GM12878 (cell line): ENCODE measurements at regions not wholly inside any gene's neighbourhood (a gene's known extent, or its start where the extent isn't known, plus 50 kb on each side); places are given as distances from the start of the nearest gene placed in this dataset.

Source experiments
- ATAC-seq: fragments of 200-7000 bp; cut with Tn5 transposase; 3 replicates; pipeline ENCODE4 v1.9.1; 2020; ENCODE audit warnings: mild to moderate bottlenecking, moderate library complexity
- BruUV-seq: library from RNA; stranded (reverse); fragments of 400-500 nt; replicated peaks from 2 replicates; lab custom pipeline; 2021; lab: Mats Ljungman, UMichigan
- CTCF ChIA-PET: fragments of 300-600 bp; sonication (Branson Sonifier 250); formaldehyde crosslinking; extraction: SDS; loops from one replicate; lab custom pipeline; 2021; ENCODE audit warnings: inconsistent platforms; lab: Yijun Ruan, JAX
- POLR2A ChIA-PET: fragments of 350-600 bp; formaldehyde crosslinking; extraction: SDS; loops from one replicate; lab custom pipeline; 2021; ENCODE audit warnings: inconsistent platforms; lab: Charles Lee
- RAD21 ChIA-PET: fragments of 300-600 bp; sonication (Branson Sonifier 250); formaldehyde crosslinking; loops from one replicate; lab custom pipeline; 2023; ENCODE audit warnings: antibody characterized with exemption; ENCODE audit not compliant: unreplicated experiment; lab: Charles Lee
- SMC1A ChIA-PET: fragments of 300-600 bp; sonication (Branson Sonifier 250); formaldehyde crosslinking; loops from one replicate; lab custom pipeline; 2023; ENCODE audit not compliant: unreplicated experiment, uncharacterized antibody; lab: Charles Lee
- DNase-seq: peaks from one replicate; pipeline ENCODE4 v3.0.0-alpha.2; 2011; ENCODE audit warnings: low read depth, low spot score
- FAIRE-seq: peaks from 3 replicates; lab custom pipeline; 2011; peaks lifted over from hg19 to GRCh38; lab: Jason Lieb, UNC
- H2AFZ ChIP-seq: 2 replicates; pipeline ENCODE4 v1.6.0; 2011; ENCODE audit warnings: low read depth, low read length, control low read depth; ENCODE audit not compliant: control insufficient read depth
- H3K27ac ChIP-seq: 2 replicates; pipeline ENCODE4 v1.5.1; 2011; ENCODE audit warnings: control low read depth; ENCODE audit not compliant: control insufficient read depth, insufficient read depth
- H3K27me3 ChIP-seq, 2 experiments: replicated peaks in 1 of 2; 2 replicates each; pipeline versions ENCODE4 v1.6.0 to v1.6.1; 2011; ENCODE audit warnings: low read length in 1 of 2; ENCODE audit not compliant: control insufficient read depth in 2 of 2, insufficient read depth in 2 of 2
- H3K36me3 ChIP-seq, 2 experiments: 2 replicates each; pipeline ENCODE4 v1.5.1; 2011; ENCODE audit warnings: low read length in 1 of 2; ENCODE audit not compliant: control insufficient read depth in 2 of 2, insufficient read depth in 2 of 2
- H3K4me1 ChIP-seq: 2 replicates; pipeline ENCODE4 v1.6.1; 2011; ENCODE audit warnings: mild to moderate bottlenecking, low read length, moderate library complexity, mixed read lengths; ENCODE audit not compliant: control insufficient read depth, insufficient read depth
- H3K4me2 ChIP-seq: 2 replicates; pipeline ENCODE4 v1.6.0; 2011; ENCODE audit warnings: control low read depth; ENCODE audit not compliant: control insufficient read depth, insufficient read depth
- H3K4me3 ChIP-seq: fragments of 200-600 bp; sonication (generic); 2 replicates; pipeline ENCODE4 v1.5.1; 2016
- H3K79me2 ChIP-seq: 2 replicates; pipeline ENCODE4 v1.6.0; 2011; ENCODE audit warnings: low read length; ENCODE audit not compliant: control insufficient read depth, insufficient read depth
- H3K9ac ChIP-seq: 2 replicates; pipeline ENCODE4 v1.8.0; 2011; ENCODE audit warnings: low read length, control low read depth, mixed read lengths; ENCODE audit not compliant: control insufficient read depth, insufficient read depth
- H3K9me3 ChIP-seq: replicated peaks from 3 replicates; pipeline ENCODE4 v1.5.1; 2011; ENCODE audit warnings: mild to moderate bottlenecking, low read length; ENCODE audit not compliant: control insufficient read depth, insufficient read depth
- H4K20me1 ChIP-seq: 2 replicates; pipeline ENCODE4 v1.6.0; 2011; ENCODE audit not compliant: control insufficient read depth, insufficient read depth
- ASH2L ChIP-seq: fragments of 300-600, 200-600 bp; sonication (generic); IDR thresholded peaks from 2 replicates; pipeline ENCODE4 v1.6.1; 2017; ENCODE audit warnings: low read depth, mild to moderate bottlenecking, borderline replicate concordance
- CTCF ChIP-seq, 3 experiments: IDR thresholded peaks in 2 of 3; conservative IDR thresholded peaks in 1 of 3; 2 replicates each; pipeline ENCODE4 v1.5.1; 2011; ENCODE audit warnings: low read depth in 3 of 3, low read length in 3 of 3, mild to moderate bottlenecking in 3 of 3, control low read depth in 2 of 3, moderate library complexity in 2 of 3, inconsistent platforms in 1 of 3, mixed read lengths in 1 of 3; ENCODE audit not compliant: control insufficient read depth in 2 of 3, insufficient read depth in 1 of 3; ENCODE audit errors: extremely low read depth in 1 of 3
- FOXK2 ChIP-seq: fragments of 450-650 bp; IDR thresholded peaks from 2 replicates; pipeline ENCODE4 v1.6.1; 2017; ENCODE audit warnings: mild to moderate bottlenecking, moderate library complexity
- HCFC1 ChIP-seq: fragments of 150-350 bp; IDR thresholded peaks from 2 replicates; pipeline ENCODE4 v1.6.1; 2014; ENCODE audit warnings: low read length
- IRF4 ChIP-seq: IDR thresholded peaks from 2 replicates; pipeline ENCODE4 v1.6.1; 2011; ENCODE audit warnings: low read depth, low read length
- NR2C2 ChIP-seq: IDR thresholded peaks from 2 replicates; pipeline ENCODE4 v1.6.1; 2011; ENCODE audit warnings: borderline replicate concordance, low read depth; ENCODE audit not compliant: control insufficient read depth, insufficient read length
- PAX5 ChIP-seq: IDR thresholded peaks from 2 replicates; pipeline ENCODE4 v1.6.1; 2011; ENCODE audit warnings: low read depth, low read length, borderline replicate concordance
- POLR2A ChIP-seq: IDR thresholded peaks from 2 replicates; pipeline ENCODE4 v1.6.1; 2011; ENCODE audit warnings: low read depth, mild to moderate bottlenecking, low read length
- RFX5 ChIP-seq: IDR thresholded peaks from 2 replicates; pipeline ENCODE4 v1.6.1; 2011; ENCODE audit warnings: low read depth, low read length, improper control_type of control experiment
- TARDBP ChIP-seq: IDR thresholded peaks from 2 replicates; pipeline ENCODE4 v1.6.1; 2016; ENCODE audit warnings: borderline replicate concordance
- WGBS: methylation state at CpG from one replicate; pipeline ENCODE4 v1.1.6; 2016; ENCODE audit warnings: low lambda C conversion rate; ENCODE audit not compliant: insufficient replicate concordance, insufficient coverage; ENCODE audit errors: missing lambda C conversion rate; 5-methylcytosine and 5-hydroxymethylcytosine counted together
- in situ Hi-C: fragments of 300-500 bp; cut with MboI; formaldehyde crosslinking; loops from 9 replicates; pipeline ENCODE4 v1.14.3; 2018; ENCODE audit warnings: mixed read lengths
- intact Hi-C: fragments of 100-400 bp; cut with micrococcal nuclease; formaldehyde crosslinking; loops from one replicate; pipeline ENCODE4 v1.14.2; 2022; ENCODE audit not compliant: unreplicated experiment
- TF ChIP-seq, protein P1 (sequence below): IDR thresholded peaks from 2 replicates; pipeline ENCODE4 v1.6.1; 2012; ENCODE audit warnings: mild to moderate bottlenecking, low read depth, low read length
- TF ChIP-seq, protein P2 (sequence below): fragments of 450-650 bp; IDR thresholded peaks from 2 replicates; pipeline ENCODE4 v1.6.1; 2016; ENCODE audit warnings: mild to moderate bottlenecking

GRCh38 chr3:6074952-6075351, 786.0 kb upstream of the GRM7 start:
- intact Hi-C loops: no loop called here
- Histone ChIP-seq H3K4me2 (no peak overlapping the region), H3K4me1 (no peaks in the 10 kb centered on the region), H3K36me3 (no peaks in the 10 kb centered on the region)
- 22% methylated on average over 2 of the region's 2 CpGs for WGBS
- POLR2A ChIA-PET: no interaction called here
- TF ChIP-seq NR2C2: no peak
- no peak for TF ChIP-seq PAX5
- TF ChIP-seq ASH2L: no peak
- no peak for TF ChIP-seq RFX5
- TF ChIP-seq, protein P1, sequence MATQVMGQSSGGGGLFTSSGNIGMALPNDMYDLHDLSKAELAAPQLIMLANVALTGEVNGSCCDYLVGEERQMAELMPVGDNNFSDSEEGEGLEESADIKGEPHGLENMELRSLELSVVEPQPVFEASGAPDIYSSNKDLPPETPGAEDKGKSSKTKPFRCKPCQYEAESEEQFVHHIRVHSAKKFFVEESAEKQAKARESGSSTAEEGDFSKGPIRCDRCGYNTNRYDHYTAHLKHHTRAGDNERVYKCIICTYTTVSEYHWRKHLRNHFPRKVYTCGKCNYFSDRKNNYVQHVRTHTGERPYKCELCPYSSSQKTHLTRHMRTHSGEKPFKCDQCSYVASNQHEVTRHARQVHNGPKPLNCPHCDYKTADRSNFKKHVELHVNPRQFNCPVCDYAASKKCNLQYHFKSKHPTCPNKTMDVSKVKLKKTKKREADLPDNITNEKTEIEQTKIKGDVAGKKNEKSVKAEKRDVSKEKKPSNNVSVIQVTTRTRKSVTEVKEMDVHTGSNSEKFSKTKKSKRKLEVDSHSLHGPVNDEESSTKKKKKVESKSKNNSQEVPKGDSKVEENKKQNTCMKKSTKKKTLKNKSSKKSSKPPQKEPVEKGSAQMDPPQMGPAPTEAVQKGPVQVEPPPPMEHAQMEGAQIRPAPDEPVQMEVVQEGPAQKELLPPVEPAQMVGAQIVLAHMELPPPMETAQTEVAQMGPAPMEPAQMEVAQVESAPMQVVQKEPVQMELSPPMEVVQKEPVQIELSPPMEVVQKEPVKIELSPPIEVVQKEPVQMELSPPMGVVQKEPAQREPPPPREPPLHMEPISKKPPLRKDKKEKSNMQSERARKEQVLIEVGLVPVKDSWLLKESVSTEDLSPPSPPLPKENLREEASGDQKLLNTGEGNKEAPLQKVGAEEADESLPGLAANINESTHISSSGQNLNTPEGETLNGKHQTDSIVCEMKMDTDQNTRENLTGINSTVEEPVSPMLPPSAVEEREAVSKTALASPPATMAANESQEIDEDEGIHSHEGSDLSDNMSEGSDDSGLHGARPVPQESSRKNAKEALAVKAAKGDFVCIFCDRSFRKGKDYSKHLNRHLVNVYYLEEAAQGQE: no peak
- TF ChIP-seq, protein P2, sequence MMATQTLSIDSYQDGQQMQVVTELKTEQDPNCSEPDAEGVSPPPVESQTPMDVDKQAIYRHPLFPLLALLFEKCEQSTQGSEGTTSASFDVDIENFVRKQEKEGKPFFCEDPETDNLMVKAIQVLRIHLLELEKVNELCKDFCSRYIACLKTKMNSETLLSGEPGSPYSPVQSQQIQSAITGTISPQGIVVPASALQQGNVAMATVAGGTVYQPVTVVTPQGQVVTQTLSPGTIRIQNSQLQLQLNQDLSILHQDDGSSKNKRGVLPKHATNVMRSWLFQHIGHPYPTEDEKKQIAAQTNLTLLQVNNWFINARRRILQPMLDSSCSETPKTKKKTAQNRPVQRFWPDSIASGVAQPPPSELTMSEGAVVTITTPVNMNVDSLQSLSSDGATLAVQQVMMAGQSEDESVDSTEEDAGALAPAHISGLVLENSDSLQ: no peak
- no peak for TF ChIP-seq IRF4
- TF ChIP-seq HCFC1: no peak
- TF ChIP-seq CTCF (IDR thresholded peaks at IDR 0.05 in 2 of 3, conservative IDR thresholded peaks at IDR 0.05 in 1 of 3; ENCODE audit: control insufficient read depth in 2 of 3, extremely low read depth in 1 of 3, insufficient read depth in 1 of 3, low read depth in 3 of 3, low read length in 3 of 3): no peak
- no peak for TF ChIP-seq TARDBP
- no peak for TF ChIP-seq FOXK2
- TF ChIP-seq POLR2A: no peak
- TF ChIP-seq, all 136 proteins: peak for 0
- no TSS peak for BruUV-seq
- Histone ChIP-seq H3K79me2 (no peaks in the 10 kb centered on the region), H3K27ac (no peak overlapping the region), H3K4me3 (no peak overlapping the region), H3K27me3 (no peaks in the 10 kb centered on the region), H4K20me1 (no peaks in the 10 kb centered on the region), H3K9me3 (no peaks in the 10 kb centered on the region), H3K9ac (no peak overlapping the region), H2AFZ (no peak overlapping the region)
- ChIA-PET SMC1A (interaction anchor here (1.6 kb wide), 1 partner anchor 16 kb away, joined by 5 read pairs; no protein-coding TSS in a partner anchor), CTCF (no interaction called here), RAD21 (no interaction called here)
- in situ Hi-C loops: no loop called here
- ATAC-seq (no peak), DNase-seq (no peak), FAIRE-seq (no peak)
